ENCODE measurements at regions not wholly inside any gene's neighbourhood (a gene's known extent, or its start where the extent isn't known, plus 50 kb on each side); places are given as distances from the start of the nearest gene placed in this dataset.

GRCh38 chr3:71846185-71846584 is 61.2 kb upstream of the PROK2 start:
- H3K56ac ChIP-seq (replicated peaks; ENCODE audit: insufficient read length, low read depth, low read length) = no peak overlapping the region
- 94% methylated on average over 10 of the region's 10 CpGs; no CpG with 5 or more reads in 1 of the 2 experiments for WGBS, 2 experiments (ENCODE audit: extremely low coverage in 1 of 2, insufficient coverage in 1 of 2, insufficient read length in 1 of 2, insufficient replicate concordance in 2 of 2, low coverage in 1 of 2, low lambda C conversion rate in 2 of 2, missing lambda C conversion rate in 1 of 2)
- H2BK12ac ChIP-seq (ENCODE audit: low read depth, low read length) = no peak overlapping the region
- no peak overlapping the region for H3K4me3 ChIP-seq (ENCODE audit: extremely low read depth in 1 of 4, insufficient read depth in 2 of 4, low read depth in 3 of 4, low read length in 4 of 4)
- no peak overlapping the region for H2BK15ac ChIP-seq (ENCODE audit: low read length)
- no peak overlapping the region for H3K4me2 ChIP-seq (ENCODE audit: insufficient read depth in 1 of 2, low read depth in 2 of 2, low read length in 2 of 2)
- H2BK5ac ChIP-seq (ENCODE audit: low read depth, low read length) = no peak overlapping the region
- CTCF ChIA-PET (ENCODE audit: partially characterized antibody) = interaction anchor here (1.9 kb wide), 1 partner anchor 29 kb away, joined by 5 read pairs; no protein-coding TSS in a partner anchor
- POLR2A ChIA-PET (ENCODE audit: partially characterized antibody) = no interaction called here
- no peak overlapping the region for H4K5ac ChIP-seq (ENCODE audit: insufficient read length, low read depth, low read length)
- H3K23ac ChIP-seq (ENCODE audit: insufficient read length) = no peak overlapping the region
- H3K27ac ChIP-seq (ENCODE audit: low read depth, low read length) = no peak overlapping the region
- no peaks in the 10 kb centered on the region for H3K9me3 ChIP-seq (ENCODE audit: insufficient read depth in 2 of 2, low read depth in 1 of 2, low read length in 1 of 2)
- H2BK20ac ChIP-seq (ENCODE audit: low read length) = no peak overlapping the region
- H3K27me3 ChIP-seq (replicated peaks in 1 of 4; ENCODE audit: control insufficient read depth in 3 of 4, extremely low read depth in 1 of 4, insufficient read depth in 3 of 4, low read length in 3 of 4) = no peaks in the 10 kb centered on the region
- no peaks in the 10 kb centered on the region for H3K23me2 ChIP-seq (ENCODE audit: low read depth, low read length)
- no peak overlapping the region for H4K91ac ChIP-seq (replicated peaks; ENCODE audit: insufficient read length, low read length)
- no peaks in the 10 kb centered on the region for H3K4me1 ChIP-seq (replicated peaks in 1 of 4; ENCODE audit: control insufficient read depth in 3 of 4, insufficient read depth in 4 of 4, low read length in 3 of 4)
- H3K18ac ChIP-seq (ENCODE audit: extremely low read depth, low read length) = no peak overlapping the region
- no peaks in the 10 kb centered on the region for H3K79me1 ChIP-seq (ENCODE audit: low read depth, low read length)
- FAIRE-seq (no peak), DNase-seq (ENCODE audit: low read depth in 1 of 2, low spot score in 2 of 2) (no peak)
- no peak overlapping the region for H3K4ac ChIP-seq (replicated peaks; ENCODE audit: insufficient read length, low read depth, low read length)
- no peak overlapping the region for H4K8ac ChIP-seq (ENCODE audit: extremely low read depth, insufficient read depth, low read length)
- no peaks in the 10 kb centered on the region for H3K36me3 ChIP-seq (ENCODE audit: control insufficient read depth in 2 of 4, insufficient read depth in 4 of 4, low read length in 3 of 4)
- H2BK120ac ChIP-seq (replicated peaks; ENCODE audit: low read depth, low read length) = no peak overlapping the region
- H3K79me2 ChIP-seq (ENCODE audit: control insufficient read depth in 1 of 2, insufficient read depth in 2 of 2, low read length in 2 of 2) = no peaks in the 10 kb centered on the region
- no peak overlapping the region for H3K14ac ChIP-seq (ENCODE audit: insufficient read length)
- H2AFZ ChIP-seq (ENCODE audit: low read length) = 0 out of 2 replicates have a peak overlapping the region, but pooled peaks have one; percentile 58
- no peak overlapping the region for H2AK5ac ChIP-seq (ENCODE audit: low read depth, low read length)
- no peaks in the 10 kb centered on the region for H4K20me1 ChIP-seq (replicated peaks in 1 of 2; ENCODE audit: control insufficient read depth in 1 of 2, insufficient read depth in 2 of 2, low read length in 2 of 2)
- no peak overlapping the region for H3K9ac ChIP-seq (replicated peaks in 1 of 4; ENCODE audit: extremely low read depth in 1 of 4, low read depth in 3 of 4, low read length in 3 of 4)
- TF ChIP-seq ZNF274 (IDR thresholded peaks at IDR 0.05; ENCODE audit: borderline replicate concordance, extremely low read depth, low read length) (no peak), USF2 (IDR thresholded peaks at IDR 0.05; ENCODE audit: low read length) (no peak), HDAC6 (IDR thresholded peaks at IDR 0.05; ENCODE audit: low read depth, low read length) (no peak), SRF (IDR thresholded peaks at IDR 0.05; ENCODE audit: low read depth, low read length) (no peak), YY1 (IDR thresholded peaks at IDR 0.05; ENCODE audit: low read depth, low read length) (no peak), NANOG (IDR thresholded peaks at IDR 0.05; ENCODE audit: insufficient read depth, low read depth, low read length, poor library complexity, severe bottlenecking) (no peak), JUND (IDR thresholded peaks at IDR 0.05; ENCODE audit: low read length) (no peak), BACH1 (IDR thresholded peaks at IDR 0.05; ENCODE audit: low read length) (no peak), RNF2 (IDR thresholded peaks at IDR 0.05; ENCODE audit: borderline replicate concordance, low read depth, low read length, missing control alignments, poor library complexity, severe bottlenecking) (no peak), TCF12 (IDR thresholded peaks at IDR 0.05; ENCODE audit: low read depth, low read length) (no peak), EZH2 (IDR thresholded peaks at IDR 0.05; ENCODE audit: low read depth, low read length, severe bottlenecking) (no peak), BRCA1 (IDR thresholded peaks at IDR 0.05; ENCODE audit: low read depth, low read length) (no peak), TAF7 (optimal IDR thresholded peaks at IDR 0.05; ENCODE audit: borderline replicate concordance, low read depth, low read length) (no peak), CBX8 (IDR thresholded peaks at IDR 0.05; ENCODE audit: borderline replicate concordance, low read depth, low read length) (no peak)

All from H1 (cell line).